ENCODE measurements at regions not wholly inside any gene's neighbourhood (a gene's known extent, or its start where the extent isn't known, plus 50 kb on each side); places are given as distances from the start of the nearest gene placed in this dataset.

- TF ChIP-seq TAF1 (IDR thresholded peaks at IDR 0.05; ENCODE audit: borderline replicate concordance, insufficient read depth, low read length) (no peak), POLR2AphosphoS5 (IDR thresholded peaks at IDR 0.05; ENCODE audit: low read depth, low read length) (no peak), SIN3A (IDR thresholded peaks at IDR 0.05; ENCODE audit: borderline replicate concordance, insufficient read depth, low read length) (no peak)
- TF ChIP-seq, protein P1, sequence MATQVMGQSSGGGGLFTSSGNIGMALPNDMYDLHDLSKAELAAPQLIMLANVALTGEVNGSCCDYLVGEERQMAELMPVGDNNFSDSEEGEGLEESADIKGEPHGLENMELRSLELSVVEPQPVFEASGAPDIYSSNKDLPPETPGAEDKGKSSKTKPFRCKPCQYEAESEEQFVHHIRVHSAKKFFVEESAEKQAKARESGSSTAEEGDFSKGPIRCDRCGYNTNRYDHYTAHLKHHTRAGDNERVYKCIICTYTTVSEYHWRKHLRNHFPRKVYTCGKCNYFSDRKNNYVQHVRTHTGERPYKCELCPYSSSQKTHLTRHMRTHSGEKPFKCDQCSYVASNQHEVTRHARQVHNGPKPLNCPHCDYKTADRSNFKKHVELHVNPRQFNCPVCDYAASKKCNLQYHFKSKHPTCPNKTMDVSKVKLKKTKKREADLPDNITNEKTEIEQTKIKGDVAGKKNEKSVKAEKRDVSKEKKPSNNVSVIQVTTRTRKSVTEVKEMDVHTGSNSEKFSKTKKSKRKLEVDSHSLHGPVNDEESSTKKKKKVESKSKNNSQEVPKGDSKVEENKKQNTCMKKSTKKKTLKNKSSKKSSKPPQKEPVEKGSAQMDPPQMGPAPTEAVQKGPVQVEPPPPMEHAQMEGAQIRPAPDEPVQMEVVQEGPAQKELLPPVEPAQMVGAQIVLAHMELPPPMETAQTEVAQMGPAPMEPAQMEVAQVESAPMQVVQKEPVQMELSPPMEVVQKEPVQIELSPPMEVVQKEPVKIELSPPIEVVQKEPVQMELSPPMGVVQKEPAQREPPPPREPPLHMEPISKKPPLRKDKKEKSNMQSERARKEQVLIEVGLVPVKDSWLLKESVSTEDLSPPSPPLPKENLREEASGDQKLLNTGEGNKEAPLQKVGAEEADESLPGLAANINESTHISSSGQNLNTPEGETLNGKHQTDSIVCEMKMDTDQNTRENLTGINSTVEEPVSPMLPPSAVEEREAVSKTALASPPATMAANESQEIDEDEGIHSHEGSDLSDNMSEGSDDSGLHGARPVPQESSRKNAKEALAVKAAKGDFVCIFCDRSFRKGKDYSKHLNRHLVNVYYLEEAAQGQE (IDR thresholded peaks at IDR 0.05; ENCODE audit: insufficient read depth in 1 of 2, low read depth in 2 of 2, low read length in 2 of 2), result no peak
Measured at GRCh38 chr6:11654876-11655275, 117.3 kb downstream of the TMEM170B start.
